ENCODE measurements at regions not wholly inside any gene's neighbourhood (a gene's known extent, or its start where the extent isn't known, plus 50 kb on each side); places are given as distances from the start of the nearest gene placed in this dataset.

DNA sequence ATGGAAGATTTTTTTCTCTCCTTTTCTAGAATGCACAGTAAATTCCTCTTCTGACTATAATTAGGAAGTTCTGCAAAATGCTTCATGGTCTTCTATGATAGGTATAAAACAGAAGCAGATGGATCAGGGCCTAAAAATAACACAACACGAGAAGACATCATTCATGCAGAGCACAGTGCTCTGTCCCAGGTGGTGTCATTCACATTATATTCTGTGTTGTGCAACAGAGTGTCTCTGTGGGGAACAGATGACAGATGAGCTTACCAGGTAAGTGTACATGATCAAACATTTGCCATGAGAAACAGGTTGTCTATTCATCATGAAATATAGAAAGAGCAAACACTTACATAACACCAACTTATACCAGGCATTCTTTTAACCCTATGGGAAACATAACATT lies 288.3 kb downstream of the KCTD12 start:
- no peak overlapping the region for H3K4me3 ChIP-seq (ENCODE audit: low read depth in 2 of 2, low read length in 2 of 2)
- DNase-seq (ENCODE audit: low read depth, low spot score) (no peak), ATAC-seq (no peak)
- CTCF ChIA-PET: no interaction called here
- H3K36me3 ChIP-seq (ENCODE audit: control insufficient read depth, insufficient read depth, low read length): no peaks in the 10 kb centered on the region
- BruUV-seq (replicated peaks): no TSS peak
- intact Hi-C loops (cut with micrococcal nuclease; ENCODE audit: unreplicated experiment) (no loop called here), in situ Hi-C loops (cut with HindIII; ENCODE audit: low pct_unique_long_range_greater_than_20kb, low sequenced_read_pairs) (no loop called here)
- no peaks in the 10 kb centered on the region for H3K4me1 ChIP-seq (ENCODE audit: control insufficient read depth, insufficient read depth, low read length)
- H3K9me3 ChIP-seq (ENCODE audit: control insufficient read depth, insufficient read depth, low read depth, low read length): no peaks in the 10 kb centered on the region
- no peak overlapping the region for H3K27ac ChIP-seq (ENCODE audit: low read length)
- no peaks in the 10 kb centered on the region for H3K27me3 ChIP-seq (ENCODE audit: control insufficient read depth, insufficient read depth, low read length)
- TF ChIP-seq, protein P1, sequence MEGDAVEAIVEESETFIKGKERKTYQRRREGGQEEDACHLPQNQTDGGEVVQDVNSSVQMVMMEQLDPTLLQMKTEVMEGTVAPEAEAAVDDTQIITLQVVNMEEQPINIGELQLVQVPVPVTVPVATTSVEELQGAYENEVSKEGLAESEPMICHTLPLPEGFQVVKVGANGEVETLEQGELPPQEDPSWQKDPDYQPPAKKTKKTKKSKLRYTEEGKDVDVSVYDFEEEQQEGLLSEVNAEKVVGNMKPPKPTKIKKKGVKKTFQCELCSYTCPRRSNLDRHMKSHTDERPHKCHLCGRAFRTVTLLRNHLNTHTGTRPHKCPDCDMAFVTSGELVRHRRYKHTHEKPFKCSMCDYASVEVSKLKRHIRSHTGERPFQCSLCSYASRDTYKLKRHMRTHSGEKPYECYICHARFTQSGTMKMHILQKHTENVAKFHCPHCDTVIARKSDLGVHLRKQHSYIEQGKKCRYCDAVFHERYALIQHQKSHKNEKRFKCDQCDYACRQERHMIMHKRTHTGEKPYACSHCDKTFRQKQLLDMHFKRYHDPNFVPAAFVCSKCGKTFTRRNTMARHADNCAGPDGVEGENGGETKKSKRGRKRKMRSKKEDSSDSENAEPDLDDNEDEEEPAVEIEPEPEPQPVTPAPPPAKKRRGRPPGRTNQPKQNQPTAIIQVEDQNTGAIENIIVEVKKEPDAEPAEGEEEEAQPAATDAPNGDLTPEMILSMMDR (IDR thresholded peaks at IDR 0.05): no peak
- TF ChIP-seq TCF7L2 (IDR thresholded peaks at IDR 0.05; ENCODE audit: low read depth, low read length) (no peak), SIN3A (IDR thresholded peaks at IDR 0.05; ENCODE audit: borderline replicate concordance, insufficient read depth, low read depth, low read length) (no peak), POLR2AphosphoS5 (IDR thresholded peaks at IDR 0.05; ENCODE audit: low read depth, low read length) (no peak)
- TF ChIP-seq, protein P2, sequence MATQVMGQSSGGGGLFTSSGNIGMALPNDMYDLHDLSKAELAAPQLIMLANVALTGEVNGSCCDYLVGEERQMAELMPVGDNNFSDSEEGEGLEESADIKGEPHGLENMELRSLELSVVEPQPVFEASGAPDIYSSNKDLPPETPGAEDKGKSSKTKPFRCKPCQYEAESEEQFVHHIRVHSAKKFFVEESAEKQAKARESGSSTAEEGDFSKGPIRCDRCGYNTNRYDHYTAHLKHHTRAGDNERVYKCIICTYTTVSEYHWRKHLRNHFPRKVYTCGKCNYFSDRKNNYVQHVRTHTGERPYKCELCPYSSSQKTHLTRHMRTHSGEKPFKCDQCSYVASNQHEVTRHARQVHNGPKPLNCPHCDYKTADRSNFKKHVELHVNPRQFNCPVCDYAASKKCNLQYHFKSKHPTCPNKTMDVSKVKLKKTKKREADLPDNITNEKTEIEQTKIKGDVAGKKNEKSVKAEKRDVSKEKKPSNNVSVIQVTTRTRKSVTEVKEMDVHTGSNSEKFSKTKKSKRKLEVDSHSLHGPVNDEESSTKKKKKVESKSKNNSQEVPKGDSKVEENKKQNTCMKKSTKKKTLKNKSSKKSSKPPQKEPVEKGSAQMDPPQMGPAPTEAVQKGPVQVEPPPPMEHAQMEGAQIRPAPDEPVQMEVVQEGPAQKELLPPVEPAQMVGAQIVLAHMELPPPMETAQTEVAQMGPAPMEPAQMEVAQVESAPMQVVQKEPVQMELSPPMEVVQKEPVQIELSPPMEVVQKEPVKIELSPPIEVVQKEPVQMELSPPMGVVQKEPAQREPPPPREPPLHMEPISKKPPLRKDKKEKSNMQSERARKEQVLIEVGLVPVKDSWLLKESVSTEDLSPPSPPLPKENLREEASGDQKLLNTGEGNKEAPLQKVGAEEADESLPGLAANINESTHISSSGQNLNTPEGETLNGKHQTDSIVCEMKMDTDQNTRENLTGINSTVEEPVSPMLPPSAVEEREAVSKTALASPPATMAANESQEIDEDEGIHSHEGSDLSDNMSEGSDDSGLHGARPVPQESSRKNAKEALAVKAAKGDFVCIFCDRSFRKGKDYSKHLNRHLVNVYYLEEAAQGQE (IDR thresholded peaks at IDR 0.05; ENCODE audit: insufficient read depth in 1 of 2, low read depth in 2 of 2, low read length in 1 of 2): no peak
- POLR2A ChIA-PET: no interaction called here

DNA sequence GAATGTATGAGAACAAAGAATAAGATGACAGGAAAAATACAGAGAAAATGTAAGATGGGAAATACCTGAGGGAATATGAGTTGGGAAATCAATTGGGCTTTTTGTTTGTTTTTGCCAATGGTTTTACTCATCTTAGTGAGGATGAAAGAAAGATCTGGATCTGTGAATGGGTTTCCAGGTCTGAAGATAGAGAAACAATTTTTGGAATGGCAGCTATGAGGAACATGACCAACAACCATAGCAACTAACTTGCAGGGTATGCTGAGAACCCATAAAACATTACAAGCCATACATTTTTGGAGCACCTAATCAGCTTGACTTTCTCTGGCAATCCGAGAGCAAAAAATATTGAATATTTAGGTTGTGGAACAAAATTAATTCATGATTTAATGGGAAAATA lies 290.0 kb downstream of the KCTD12 start:
- no peak for DNase-seq (ENCODE audit: low read depth, low spot score)
- in situ Hi-C loops (cut with HindIII; ENCODE audit: low pct_unique_long_range_greater_than_20kb, low sequenced_read_pairs): no loop called here
- ChIA-PET POLR2A (no interaction called here), CTCF (no interaction called here)
- BruUV-seq (replicated peaks): no TSS peak
- no peak overlapping the region for H3K4me3 ChIP-seq (ENCODE audit: low read depth in 2 of 2, low read length in 2 of 2)
- H3K27me3 ChIP-seq (ENCODE audit: control insufficient read depth, insufficient read depth, low read length): no peaks in the 10 kb centered on the region
- TF ChIP-seq TCF7L2 (IDR thresholded peaks at IDR 0.05; ENCODE audit: low read depth, low read length) (no peak), SIN3A (IDR thresholded peaks at IDR 0.05; ENCODE audit: borderline replicate concordance, insufficient read depth, low read depth, low read length) (no peak), POLR2AphosphoS5 (IDR thresholded peaks at IDR 0.05; ENCODE audit: low read depth, low read length) (no peak)
- TF ChIP-seq, protein P2 (IDR thresholded peaks at IDR 0.05; ENCODE audit: insufficient read depth in 1 of 2, low read depth in 2 of 2, low read length in 1 of 2): no peak
- TF ChIP-seq, protein P1 (IDR thresholded peaks at IDR 0.05): no peak
- intact Hi-C loops (cut with micrococcal nuclease; ENCODE audit: unreplicated experiment): no loop called here
- ATAC-seq: no peak
- H3K4me1 ChIP-seq (ENCODE audit: control insufficient read depth, insufficient read depth, low read length): no peaks in the 10 kb centered on the region
- no peaks in the 10 kb centered on the region for H3K36me3 ChIP-seq (ENCODE audit: control insufficient read depth, insufficient read depth, low read length)
- no peaks in the 10 kb centered on the region for H3K9me3 ChIP-seq (ENCODE audit: control insufficient read depth, insufficient read depth, low read depth, low read length)
- H3K27ac ChIP-seq (ENCODE audit: low read length): no peak overlapping the region

Data from Panc1 (cell line).